VCaP (cell line): ENCODE measurements at regions not wholly inside any gene's neighbourhood (a gene's known extent, or its start where the extent isn't known, plus 50 kb on each side); places are given as distances from the start of the nearest gene placed in this dataset.
"Not testable (repeated sequence)": the region's sequence is repeated elsewhere in the genome, so short reads cannot be mapped to it uniquely, and the experiment has no call there.

Experiments
- H3K27ac ChIP-seq: fragments of 450-650 bp; 2 replicates; pipeline ENCODE4 v1.5.1; 2017
- TF ChIP-seq, protein P1 (sequence below): fragments of 450-650 bp; conservative IDR thresholded peaks from 2 replicates; pipeline ENCODE4 v1.5.1; 2017; ENCODE audit warnings: mild to moderate bottlenecking, moderate library complexity

DNA sequence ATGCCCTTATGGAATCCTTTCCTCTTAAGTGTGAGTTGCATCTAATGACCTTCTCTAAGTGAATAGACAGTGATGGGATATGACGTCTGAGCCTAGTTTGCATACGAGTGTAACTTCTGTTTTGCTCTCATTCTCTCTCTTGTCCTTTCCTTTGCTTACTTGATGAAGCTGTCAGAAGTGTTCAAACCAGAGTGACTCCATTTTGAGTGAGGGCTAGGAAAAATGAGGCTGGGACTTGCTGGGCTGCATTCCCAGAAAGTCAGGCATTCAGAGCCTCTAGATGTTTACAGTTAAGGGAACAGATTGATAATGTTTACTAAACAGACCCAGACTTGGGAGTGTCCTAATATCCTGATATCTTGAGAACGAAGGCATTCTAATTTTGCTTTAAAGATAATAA is 311.2 kb upstream of the SOX4 start:
- H3K27ac ChIP-seq: not testable (repeated sequence)

DNA sequence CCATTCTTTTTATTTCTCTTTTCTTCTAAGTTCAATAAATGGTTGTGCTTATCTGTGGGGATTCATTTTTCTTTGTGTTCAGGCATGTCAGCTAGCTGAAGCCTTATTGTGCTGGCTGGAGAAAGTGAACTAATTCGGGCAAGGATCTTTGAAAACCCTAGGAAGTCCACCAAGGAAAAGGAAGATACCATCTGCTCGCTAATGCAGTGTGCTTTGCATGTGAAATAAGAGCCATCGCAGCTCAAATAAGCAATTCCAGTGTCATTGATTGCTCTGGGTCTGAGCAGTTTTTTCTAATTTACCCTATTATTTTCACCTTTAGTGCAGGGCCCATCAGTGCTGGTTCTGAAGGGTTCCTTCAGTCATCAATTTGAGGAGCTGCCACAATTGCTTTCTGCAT is 309.4 kb upstream of the SOX4 start:
- TF ChIP-seq, protein P1, sequence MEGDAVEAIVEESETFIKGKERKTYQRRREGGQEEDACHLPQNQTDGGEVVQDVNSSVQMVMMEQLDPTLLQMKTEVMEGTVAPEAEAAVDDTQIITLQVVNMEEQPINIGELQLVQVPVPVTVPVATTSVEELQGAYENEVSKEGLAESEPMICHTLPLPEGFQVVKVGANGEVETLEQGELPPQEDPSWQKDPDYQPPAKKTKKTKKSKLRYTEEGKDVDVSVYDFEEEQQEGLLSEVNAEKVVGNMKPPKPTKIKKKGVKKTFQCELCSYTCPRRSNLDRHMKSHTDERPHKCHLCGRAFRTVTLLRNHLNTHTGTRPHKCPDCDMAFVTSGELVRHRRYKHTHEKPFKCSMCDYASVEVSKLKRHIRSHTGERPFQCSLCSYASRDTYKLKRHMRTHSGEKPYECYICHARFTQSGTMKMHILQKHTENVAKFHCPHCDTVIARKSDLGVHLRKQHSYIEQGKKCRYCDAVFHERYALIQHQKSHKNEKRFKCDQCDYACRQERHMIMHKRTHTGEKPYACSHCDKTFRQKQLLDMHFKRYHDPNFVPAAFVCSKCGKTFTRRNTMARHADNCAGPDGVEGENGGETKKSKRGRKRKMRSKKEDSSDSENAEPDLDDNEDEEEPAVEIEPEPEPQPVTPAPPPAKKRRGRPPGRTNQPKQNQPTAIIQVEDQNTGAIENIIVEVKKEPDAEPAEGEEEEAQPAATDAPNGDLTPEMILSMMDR: no peak
- no peak overlapping the region for H3K27ac ChIP-seq

DNA sequence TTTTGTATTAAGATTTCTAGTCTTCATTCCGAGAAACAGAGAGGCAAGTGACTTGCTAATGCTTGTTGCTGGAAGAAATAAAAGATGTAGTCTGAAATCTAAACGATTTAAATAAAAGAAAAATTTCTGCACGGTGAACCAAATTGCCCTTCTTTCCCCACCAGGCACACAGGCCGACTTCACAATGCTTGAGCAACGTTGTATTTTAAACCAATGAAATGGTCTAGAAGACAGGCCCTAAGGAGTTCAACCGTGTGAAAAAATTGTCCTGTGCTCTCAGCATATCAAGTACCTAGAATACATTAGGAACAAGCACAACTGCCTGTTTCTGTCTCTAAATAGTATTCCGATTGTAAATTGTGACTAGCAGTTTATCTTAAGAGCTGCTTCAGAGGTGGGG is 308.8 kb upstream of the SOX4 start:
- TF ChIP-seq, protein P1: no peak
- H3K27ac ChIP-seq: no peak overlapping the region

DNA sequence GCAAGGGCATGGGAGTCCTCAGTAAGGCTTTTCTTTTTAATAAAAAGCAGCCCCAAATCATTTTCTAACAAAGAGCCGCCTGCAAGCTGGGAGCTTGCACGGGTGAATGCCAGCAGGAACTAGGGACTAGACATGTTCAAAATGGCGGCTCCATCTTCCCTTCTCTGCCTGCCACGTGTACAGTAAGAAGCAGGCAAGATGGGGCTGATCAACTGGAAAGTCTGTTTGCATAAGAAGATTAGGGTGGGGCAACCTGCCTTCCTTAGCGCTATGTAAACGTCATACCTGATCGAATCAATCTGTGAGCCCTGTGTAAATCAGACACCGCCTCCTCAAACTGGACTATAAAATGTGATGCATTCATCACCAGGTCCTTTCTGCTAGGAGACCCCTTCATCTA is 299.4 kb upstream of the SOX4 start:
- H3K27ac ChIP-seq: no peak overlapping the region
- TF ChIP-seq, protein P1: no peak

DNA sequence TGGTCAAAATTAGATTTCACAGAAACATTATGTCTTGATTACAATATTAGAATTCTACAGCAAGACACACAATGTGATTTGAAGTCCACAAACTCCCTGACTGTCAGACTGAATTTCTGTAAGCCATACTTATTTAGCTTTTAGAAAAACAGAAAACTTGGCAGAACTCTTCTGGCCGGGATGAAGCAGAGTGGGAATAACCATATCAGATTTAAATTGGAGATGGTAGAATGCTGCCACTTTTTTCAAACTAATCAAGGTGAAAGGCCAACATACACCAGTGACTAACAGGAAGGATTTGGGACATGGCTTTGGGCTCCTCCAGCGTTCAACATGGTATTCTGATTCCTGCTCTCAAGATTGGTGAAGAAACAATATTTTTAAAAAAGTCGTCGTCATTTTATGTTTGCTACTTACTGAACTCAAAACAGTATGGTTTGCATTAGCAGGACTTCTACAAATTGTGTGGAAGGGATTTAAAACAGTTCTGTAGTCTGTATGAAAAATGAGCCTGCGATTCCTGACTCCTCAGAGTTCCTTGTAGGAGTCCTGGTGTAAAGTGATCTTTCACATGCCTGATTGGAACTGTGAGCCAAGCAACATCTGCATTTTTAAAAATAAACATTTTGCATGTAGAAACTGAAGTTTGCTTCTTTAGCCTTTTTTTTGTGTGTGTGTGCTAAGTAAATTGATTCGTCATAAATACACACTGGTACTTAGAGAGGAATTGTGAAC is 297.9 kb upstream of the SOX4 start:
- H3K27ac ChIP-seq: no peak overlapping the region
- TF ChIP-seq, protein P1: no peak

DNA sequence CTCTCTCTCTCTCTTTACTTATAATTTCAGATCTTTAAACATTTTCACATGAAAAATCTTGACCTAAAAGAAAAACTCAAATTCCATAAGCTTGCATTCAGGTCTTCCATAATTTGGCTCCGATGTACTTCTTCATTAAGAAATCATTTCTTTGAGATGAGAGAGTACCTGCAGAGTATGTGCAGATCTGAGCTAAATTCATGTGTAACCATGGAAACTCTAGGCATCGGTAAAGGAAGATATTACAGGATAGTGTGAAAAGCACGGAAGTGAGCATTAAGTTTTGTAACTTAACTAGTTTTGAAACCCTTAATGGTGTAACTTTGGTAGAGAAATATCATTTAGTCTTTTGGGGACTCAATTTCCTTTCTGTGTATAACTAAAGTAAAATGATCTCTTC is 295.9 kb upstream of the SOX4 start:
- TF ChIP-seq, protein P1: no peak
- no peak overlapping the region for H3K27ac ChIP-seq

DNA sequence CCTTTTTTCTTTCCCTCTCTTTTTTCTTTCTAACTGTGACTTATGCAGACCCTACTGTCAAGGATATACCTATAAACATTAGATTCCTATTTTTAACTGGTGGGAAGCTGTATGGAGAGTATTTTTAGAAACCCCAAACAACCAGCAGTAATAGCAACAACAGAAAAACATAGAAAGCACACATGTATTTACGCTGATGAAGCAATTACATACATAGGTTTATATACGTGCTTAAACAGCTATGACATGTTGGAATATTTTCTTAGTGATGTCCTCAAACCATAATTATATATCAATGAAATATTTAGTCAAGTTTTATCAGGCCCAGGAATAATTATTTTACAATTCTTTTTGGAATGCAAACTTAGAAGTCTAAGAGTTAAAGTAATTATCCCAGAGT is 294.3 kb upstream of the SOX4 start:
- TF ChIP-seq, protein P1: no peak
- H3K27ac ChIP-seq: no peak overlapping the region

DNA sequence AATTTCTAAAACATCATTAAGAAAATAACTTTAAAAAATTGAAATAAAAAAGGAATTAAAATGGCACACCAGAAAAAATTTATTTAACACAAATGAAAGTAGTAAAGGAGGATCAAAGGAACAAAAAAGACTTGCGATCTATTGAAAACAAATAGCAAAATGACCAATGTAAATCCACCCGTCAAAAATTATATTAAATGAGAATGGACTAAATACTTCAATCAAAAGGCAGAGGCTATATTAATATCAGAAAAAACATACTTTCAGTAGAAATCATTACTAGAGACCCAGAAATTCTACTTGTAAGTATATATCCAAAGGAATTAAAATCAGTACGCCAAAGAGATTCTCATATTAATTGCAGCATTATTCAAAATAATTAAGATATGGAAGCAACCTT is 293.1 kb upstream of the SOX4 start:
- H3K27ac ChIP-seq: no peak overlapping the region
- TF ChIP-seq, protein P1: no peak
